ENCODE measurements at regions not wholly inside any gene's neighbourhood (a gene's known extent, or its start where the extent isn't known, plus 50 kb on each side); places are given as distances from the start of the nearest gene placed in this dataset.

DNA sequence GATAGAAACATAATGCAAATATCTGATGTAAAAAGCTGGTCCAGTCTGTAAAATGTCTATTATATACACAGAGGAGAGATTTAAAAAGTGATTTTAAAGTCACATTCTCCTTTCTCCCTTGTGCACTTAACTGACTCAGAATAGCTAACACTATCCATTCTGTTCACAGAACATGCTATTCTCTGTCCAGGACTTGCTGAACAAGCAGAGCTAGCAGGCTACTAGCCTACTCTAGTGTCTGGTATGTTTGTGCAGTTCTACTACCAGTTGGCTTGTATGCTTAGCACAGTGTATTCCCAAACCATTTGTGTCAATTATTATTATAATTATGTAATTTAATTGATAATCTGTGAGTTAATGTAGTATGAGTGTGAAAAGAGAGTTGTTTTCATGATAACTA lies 161.7 kb upstream of the NUDT12 start:
- DNase-seq (ENCODE audit: low spot score), result no peak

DNA sequence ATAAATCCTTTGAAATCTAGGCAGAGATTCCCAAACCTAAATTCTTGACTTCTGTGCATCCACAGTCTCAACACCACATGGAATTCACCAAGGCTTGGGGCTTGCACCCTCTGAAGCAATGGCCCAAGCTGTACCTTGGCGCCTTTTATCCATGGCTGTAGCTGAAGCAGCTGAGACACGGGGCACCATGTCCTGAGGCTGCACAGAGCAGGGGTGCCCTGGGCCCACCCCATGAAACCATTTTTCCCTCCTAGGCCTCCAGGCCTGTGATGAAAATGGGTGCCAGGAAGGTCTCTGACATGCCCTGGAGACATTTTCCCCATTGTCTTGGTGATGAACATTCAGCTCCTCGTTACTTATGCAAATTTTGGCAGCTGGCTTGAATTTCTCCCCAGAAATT lies 158.6 kb upstream of the NUDT12 start:
- DNase-seq (ENCODE audit: low spot score), result no peak

- no peak for DNase-seq (ENCODE audit: low spot score)
Measured at GRCh38 chr5:103718108-103718507, 155.5 kb upstream of the NUDT12 start.

- DNase-seq (ENCODE audit: low spot score), result no peak
Measured at GRCh38 chr5:103708601-103709000, 146.0 kb upstream of the NUDT12 start.

GRCh38 chr5:103706939-103707682 lies 144.5 kb upstream of the NUDT12 start:
- DNase-seq (ENCODE audit: low spot score), result no peak

DNA sequence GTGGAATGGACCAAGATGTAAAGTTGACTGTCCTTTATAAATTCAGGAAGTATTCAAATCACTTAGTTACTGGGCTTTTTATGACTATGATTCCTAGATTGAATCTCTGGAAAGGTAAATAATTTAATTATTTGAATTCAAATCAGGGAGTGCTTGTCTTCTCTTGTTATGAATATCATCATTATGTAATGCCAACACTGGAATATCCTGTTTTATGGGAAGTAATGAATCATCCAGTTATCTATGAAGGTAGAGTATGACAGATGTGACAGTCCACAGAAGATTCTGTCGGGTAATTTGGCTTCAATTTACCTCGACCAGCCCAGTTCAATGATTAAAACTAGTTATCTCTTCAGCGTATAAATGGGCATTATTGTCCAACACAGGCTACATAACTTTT lies 141.0 kb upstream of the NUDT12 start:
- no peak for DNase-seq (ENCODE audit: low spot score)

DNA sequence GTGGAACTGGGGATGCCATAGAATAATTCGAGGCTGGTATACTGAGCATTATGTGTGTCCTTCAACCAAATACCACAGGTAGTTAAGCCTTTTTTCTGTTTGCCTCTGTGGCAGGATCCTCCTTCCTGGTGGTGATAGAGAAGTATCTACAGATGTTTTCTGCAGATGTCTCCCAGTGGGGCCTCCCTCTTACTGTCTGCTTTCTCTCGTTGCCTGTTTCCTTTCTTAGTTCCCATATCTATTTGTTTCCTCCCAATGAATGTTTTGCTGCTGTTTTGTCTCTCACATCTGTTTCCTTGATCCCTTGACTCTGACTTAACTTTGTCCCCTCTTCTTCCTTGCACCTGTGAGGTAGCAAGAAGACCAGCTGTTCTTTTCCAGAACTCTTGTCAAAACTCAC lies 130.9 kb upstream of the NUDT12 start:
- DNase-seq (ENCODE audit: low spot score), result no peak

GRCh38 chr5:103690676-103691075 lies 128.1 kb upstream of the NUDT12 start:
- no peak for DNase-seq (ENCODE audit: low spot score)

DNA sequence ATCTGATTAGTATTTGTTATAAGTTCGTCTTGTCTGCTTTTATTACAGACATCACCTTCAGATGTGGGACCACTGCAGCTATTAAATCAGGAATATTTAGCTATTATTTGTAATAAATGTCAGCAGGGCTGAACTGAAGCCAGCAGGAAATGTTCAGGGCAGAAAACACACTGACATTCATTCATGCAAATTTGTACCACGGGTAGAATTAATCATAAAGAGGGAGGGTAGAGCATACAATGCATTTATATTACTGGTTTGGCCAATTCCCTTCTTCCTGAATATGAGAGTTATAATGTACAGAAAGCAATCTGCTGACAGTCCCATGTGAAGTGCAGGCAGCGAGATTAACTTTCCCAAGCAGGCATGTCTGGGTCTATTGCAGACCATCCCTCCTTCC lies 117.3 kb upstream of the NUDT12 start:
- DNase-seq (ENCODE audit: low spot score), result no peak

- DNase-seq (ENCODE audit: low spot score), result peak; percentile 80
Measured at GRCh38 chr5:103676198-103676597, 113.6 kb upstream of the NUDT12 start.

GRCh38 chr5:103674739-103675138 lies 112.2 kb upstream of the NUDT12 start:
- DNase-seq (ENCODE audit: low spot score), result no peak

GRCh38 chr5:103674251-103674650 lies 111.7 kb upstream of the NUDT12 start:
- DNase-seq (ENCODE audit: low spot score), result no peak

GRCh38 chr5:103669615-103670014 lies 107.0 kb upstream of the NUDT12 start:
- no peak for DNase-seq (ENCODE audit: low spot score)

GRCh38 chr5:103668281-103668680 lies 105.7 kb upstream of the NUDT12 start:
- DNase-seq (ENCODE audit: low spot score), result no peak

GRCh38 chr5:103667068-103667467 lies 104.5 kb upstream of the NUDT12 start:
- peak; percentile 52 for DNase-seq (ENCODE audit: low spot score)

DNA sequence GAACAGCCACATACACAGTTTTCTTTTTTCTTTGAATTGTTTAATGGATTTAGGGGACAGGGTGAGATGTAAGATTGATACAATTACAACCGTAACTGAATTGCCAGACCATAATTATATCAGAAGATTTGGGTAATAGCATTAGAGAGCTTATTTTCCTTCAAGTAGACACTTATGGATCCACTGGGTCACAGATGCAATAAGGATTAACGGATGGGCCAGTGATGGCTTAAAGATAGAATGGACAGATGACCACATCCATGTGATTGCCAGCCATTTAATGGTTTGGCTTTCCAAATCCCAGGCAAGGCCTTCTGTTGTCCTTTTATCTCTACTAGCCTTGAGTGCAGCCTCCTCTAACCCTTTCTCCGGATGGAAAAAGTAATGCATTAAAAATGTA lies 94.7 kb upstream of the NUDT12 start:
- no peak for DNase-seq (ENCODE audit: low spot score)

DNA sequence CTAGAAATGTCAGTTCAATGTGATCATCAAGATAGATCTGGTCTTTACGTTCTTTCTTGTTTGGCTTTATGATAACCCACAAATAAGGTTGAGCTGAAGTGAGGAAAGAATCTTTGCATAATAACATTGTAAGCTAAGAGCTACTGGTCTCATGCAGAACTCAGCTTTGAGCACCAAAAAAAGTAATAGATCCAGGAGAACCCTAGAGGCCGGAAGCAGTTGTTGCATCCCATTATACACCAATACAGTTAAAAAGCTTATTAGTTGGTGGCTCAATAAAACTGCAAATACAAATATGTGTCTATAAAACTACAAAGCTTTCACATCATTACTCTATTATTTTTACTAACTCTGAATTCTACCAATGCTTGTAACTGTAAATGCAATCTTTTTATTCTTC lies 85.5 kb upstream of the NUDT12 start:
- no peak for DNase-seq (ENCODE audit: low spot score)

DNA sequence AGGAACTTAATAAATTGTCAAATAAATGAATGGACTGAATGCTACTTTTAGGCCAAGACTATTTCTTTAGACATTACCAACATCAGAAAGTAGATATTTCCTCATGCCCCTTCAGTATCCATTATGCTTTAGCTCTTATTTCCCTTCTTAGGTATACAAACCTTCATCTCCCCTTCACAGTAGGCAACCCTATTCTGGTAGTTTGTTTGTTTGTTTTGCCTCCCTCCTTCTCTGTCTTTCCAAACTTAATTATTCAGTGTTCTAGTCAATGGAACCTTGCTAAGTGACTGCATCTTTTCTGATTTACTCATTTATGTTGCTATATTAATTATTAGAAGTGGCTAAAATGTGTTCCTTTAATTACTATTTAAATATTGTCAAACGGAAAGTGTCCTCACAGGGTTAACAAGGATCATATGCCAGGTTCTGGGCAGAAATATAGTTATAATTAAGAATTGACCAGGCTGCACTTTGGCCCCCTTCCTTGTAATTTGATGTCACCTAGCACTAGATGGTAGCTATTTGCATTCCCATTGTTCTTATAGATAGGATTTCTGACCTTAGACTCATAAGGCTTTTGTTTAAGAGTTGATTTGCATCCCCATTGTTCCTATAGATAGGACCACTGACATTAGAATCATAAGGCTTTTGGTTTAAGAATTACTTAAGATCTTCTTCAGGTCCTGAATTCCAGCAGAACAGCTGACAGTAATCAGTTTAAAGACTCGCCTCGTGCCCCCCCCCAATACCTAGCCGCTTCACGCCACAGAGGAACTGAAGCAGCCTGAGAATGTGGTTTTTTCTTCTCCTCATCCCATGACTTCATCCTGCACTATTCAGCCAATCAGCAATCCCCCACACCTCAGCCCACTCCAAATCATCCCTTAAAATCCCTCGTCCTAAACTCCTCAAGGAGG lies 84.4 kb upstream of the NUDT12 start:
- no peak for DNase-seq (ENCODE audit: low spot score)

DNA sequence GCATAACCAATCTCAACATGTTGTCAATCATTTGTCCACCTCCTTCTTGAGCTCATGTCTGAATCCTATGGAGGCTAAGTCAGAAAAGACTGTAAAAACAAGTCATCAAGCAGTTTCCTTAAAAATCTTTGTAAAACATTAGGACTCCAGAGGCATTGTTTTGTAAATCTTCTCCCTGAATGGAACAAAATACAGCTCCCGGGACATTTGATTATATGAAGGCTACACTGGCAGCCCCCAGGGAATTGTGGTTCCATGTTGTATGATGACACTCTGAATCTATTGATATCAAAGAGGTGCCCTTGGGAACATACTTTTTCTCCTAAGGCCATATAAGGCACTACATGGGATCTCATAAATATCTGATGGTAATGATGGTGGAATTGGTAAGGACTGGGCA lies 83.2 kb upstream of the NUDT12 start:
- DNase-seq (ENCODE audit: low spot score), result no peak

DNA sequence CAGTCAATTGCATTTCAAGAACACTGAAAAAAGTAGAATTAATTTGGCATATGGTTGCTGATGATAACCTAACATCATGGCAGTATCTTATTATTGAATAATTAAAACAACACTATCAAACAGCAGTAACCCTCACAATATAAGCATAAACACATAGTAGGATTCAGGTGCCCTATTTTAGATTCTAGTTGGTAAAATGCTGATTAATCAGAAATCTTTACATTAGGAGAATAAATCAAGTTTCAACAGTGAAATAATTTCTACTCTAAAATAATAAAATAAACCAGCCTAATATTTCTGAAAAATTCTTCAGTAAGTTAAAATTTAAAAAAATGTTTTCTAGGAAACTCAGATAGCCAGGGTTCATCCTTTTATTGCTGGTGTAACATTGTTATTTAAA lies 76.4 kb upstream of the NUDT12 start:
- DNase-seq (ENCODE audit: low spot score), result no peak

DNA sequence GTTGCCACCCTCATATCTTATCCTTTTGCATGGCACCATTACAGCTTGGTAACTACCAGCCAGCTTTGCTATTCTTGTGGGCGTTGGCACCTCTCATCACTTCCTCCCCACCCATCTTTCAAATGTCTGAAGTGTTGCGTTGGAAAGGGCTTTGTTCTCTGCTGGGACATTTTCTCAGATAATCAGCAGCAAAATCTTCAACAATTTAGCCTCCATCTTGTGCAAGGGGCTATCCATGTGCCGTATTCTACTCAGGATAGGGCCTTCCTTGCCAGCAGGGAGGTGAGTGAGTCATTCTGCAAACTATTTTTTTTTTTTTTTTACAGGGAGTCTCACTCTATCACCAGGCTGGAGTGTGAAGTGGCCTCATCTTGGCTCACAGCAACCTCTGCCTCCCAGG lies 62.1 kb upstream of the NUDT12 start:
- DNase-seq (ENCODE audit: low spot score), result peak; percentile 46

- DNase-seq (ENCODE audit: low spot score), result peak; percentile 68
Measured at GRCh38 chr5:103624035-103624480, 61.5 kb upstream of the NUDT12 start.

- no peak for DNase-seq (ENCODE audit: low spot score)
Measured at GRCh38 chr5:103623425-103623824, 60.8 kb upstream of the NUDT12 start.
